ENCODE measurements at regions not wholly inside any gene's neighbourhood (a gene's known extent, or its start where the extent isn't known, plus 50 kb on each side); places are given as distances from the start of the nearest gene placed in this dataset.

- no peak overlapping the region for H3K4me3 ChIP-seq (ENCODE audit: low read depth, low read length)
- TF ChIP-seq CTCF (IDR thresholded peaks at IDR 0.05; ENCODE audit: borderline replicate concordance, insufficient read depth, low read depth, low read length), result no peak
Observed at GRCh38 chr6:108788416-108788815, 59.8 kb upstream of the ARMC2 start.

- no peak overlapping the region for H3K4me3 ChIP-seq (ENCODE audit: low read depth, low read length)
- no peak for TF ChIP-seq CTCF (IDR thresholded peaks at IDR 0.05; ENCODE audit: borderline replicate concordance, insufficient read depth, low read depth, low read length)
Observed at GRCh38 chr6:108789475-108789874, 58.7 kb upstream of the ARMC2 start.

GRCh38 chr6:108791700-108792099, 56.5 kb upstream of the ARMC2 start:
- TF ChIP-seq CTCF (IDR thresholded peaks at IDR 0.05; ENCODE audit: borderline replicate concordance, insufficient read depth, low read depth, low read length), result no peak
- no peak overlapping the region for H3K4me3 ChIP-seq (ENCODE audit: low read depth, low read length)

- H3K4me3 ChIP-seq (ENCODE audit: low read depth, low read length), result no peak overlapping the region
- no peak for TF ChIP-seq CTCF (IDR thresholded peaks at IDR 0.05; ENCODE audit: borderline replicate concordance, insufficient read depth, low read depth, low read length)
Observed at GRCh38 chr6:108793516-108794251, 54.5 kb upstream of the ARMC2 start.

GRCh38 chr6:108795122-108795521, 53.1 kb upstream of the ARMC2 start:
- TF ChIP-seq CTCF (IDR thresholded peaks at IDR 0.05; ENCODE audit: borderline replicate concordance, insufficient read depth, low read depth, low read length), result no peak
- H3K4me3 ChIP-seq (ENCODE audit: low read depth, low read length), result no peak overlapping the region

- H3K4me3 ChIP-seq (ENCODE audit: low read depth, low read length), result no peak overlapping the region
- TF ChIP-seq CTCF (IDR thresholded peaks at IDR 0.05; ENCODE audit: borderline replicate concordance, insufficient read depth, low read depth, low read length), result no peak
Observed at GRCh38 chr6:108795814-108796213, 52.4 kb upstream of the ARMC2 start.

- TF ChIP-seq CTCF (IDR thresholded peaks at IDR 0.05; ENCODE audit: borderline replicate concordance, insufficient read depth, low read depth, low read length), result no peak
- H3K4me3 ChIP-seq (ENCODE audit: low read depth, low read length), result no peak overlapping the region
Observed at GRCh38 chr6:108796875-108797274, 51.3 kb upstream of the ARMC2 start.
